Activated CD8-positive, alpha-beta memory T cell treated with anti-CD3 and anti-CD28 coated beads, Interleukin-2, amount 50 U/mL, for 4 hours (primary cell): ENCODE measurements at regions not wholly inside any gene's neighbourhood (a gene's known extent, or its start where the extent isn't known, plus 50 kb on each side); places are given as distances from the start of the nearest gene placed in this dataset.

Experiments used
- DNase-seq: peaks from one replicate; pipeline ENCODE4 v3.0.0-alpha.2; 2020

GRCh38 chr4:176843710-176844109 is 51.0 kb upstream of the VEGFC start:
- DNase-seq = no peak

GRCh38 chr4:176844448-176844847 is 51.7 kb upstream of the VEGFC start:
- no peak for DNase-seq

GRCh38 chr4:176845636-176846035 is 52.9 kb upstream of the VEGFC start:
- no peak for DNase-seq

GRCh38 chr4:176849076-176849475 is 56.4 kb upstream of the VEGFC start:
- no peak for DNase-seq

- no peak for DNase-seq
Measured at GRCh38 chr4:176850436-176850835, 57.7 kb upstream of the VEGFC start.

GRCh38 chr4:176856421-176856820 is 63.7 kb upstream of the VEGFC start:
- DNase-seq = no peak

GRCh38 chr4:176858839-176859238 is 66.1 kb upstream of the VEGFC start:
- DNase-seq = no peak

GRCh38 chr4:176864238-176864637 is 71.5 kb upstream of the VEGFC start:
- no peak for DNase-seq

- no peak for DNase-seq
Measured at GRCh38 chr4:176868676-176869075, 76.0 kb upstream of the VEGFC start.

- no peak for DNase-seq
Measured at GRCh38 chr4:176872461-176872860, 79.7 kb upstream of the VEGFC start.

- no peak for DNase-seq
Measured at GRCh38 chr4:176874721-176875445, 82.2 kb upstream of the VEGFC start.

- no peak for DNase-seq
Measured at GRCh38 chr4:176875446-176875930, 82.8 kb upstream of the VEGFC start.

- DNase-seq = no peak
Measured at GRCh38 chr4:176879380-176880116, 86.8 kb upstream of the VEGFC start.

GRCh38 chr4:176882206-176882605 is 89.5 kb upstream of the VEGFC start:
- no peak for DNase-seq

- DNase-seq = no peak
Measured at GRCh38 chr4:176883108-176883550, 90.4 kb upstream of the VEGFC start.

- no peak for DNase-seq
Measured at GRCh38 chr4:176883681-176884418, 91.1 kb upstream of the VEGFC start.

GRCh38 chr4:176885224-176885623 is 92.5 kb upstream of the VEGFC start:
- DNase-seq = no peak

- DNase-seq = no peak
Measured at GRCh38 chr4:176886135-176886534, 93.4 kb upstream of the VEGFC start.

GRCh38 chr4:176889776-176890175 is 97.1 kb upstream of the VEGFC start:
- no peak for DNase-seq

- no peak for DNase-seq
Measured at GRCh38 chr4:176894498-176894897, 101.8 kb upstream of the VEGFC start.

GRCh38 chr4:176896211-176896610 is 103.5 kb upstream of the VEGFC start:
- DNase-seq = no peak

GRCh38 chr4:176897226-176897625 is 104.5 kb upstream of the VEGFC start:
- DNase-seq = no peak

- no peak for DNase-seq
Measured at GRCh38 chr4:176898791-176899190, 106.1 kb upstream of the VEGFC start.
